ENCODE measurements at regions not wholly inside any gene's neighbourhood (a gene's known extent, or its start where the extent isn't known, plus 50 kb on each side); places are given as distances from the start of the nearest gene placed in this dataset.

DNA sequence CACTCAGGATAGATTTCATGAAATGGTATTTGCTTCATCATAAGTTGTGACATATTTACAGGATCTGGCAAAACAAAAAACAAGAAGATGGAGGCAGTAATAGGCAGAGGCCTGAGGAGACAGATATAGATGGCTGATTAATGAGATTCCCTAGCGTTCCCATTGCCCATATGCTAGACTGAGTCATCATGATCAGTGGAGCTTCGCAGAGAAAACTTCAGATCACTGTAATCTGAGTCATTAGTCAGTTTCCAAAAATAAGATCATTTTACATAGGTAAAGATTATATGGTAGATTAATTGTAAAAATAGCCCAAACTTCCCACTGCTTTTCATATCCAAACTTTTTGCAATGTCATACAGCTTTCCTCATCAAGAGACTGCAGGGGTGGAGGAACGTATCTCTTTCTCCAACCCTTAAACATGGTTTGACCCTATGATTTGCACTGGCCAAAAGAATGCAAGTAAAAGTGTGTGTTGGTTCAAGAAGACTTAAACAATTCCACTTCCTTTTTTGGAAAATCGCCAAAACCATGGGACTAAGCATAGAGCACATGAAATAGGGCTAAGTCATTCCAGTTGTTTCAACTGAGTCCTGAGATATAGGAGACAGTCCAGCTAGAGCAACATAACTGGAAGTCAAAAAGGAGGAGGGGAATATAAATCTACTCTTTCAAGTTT, 626.0 kb downstream of the RNF144B start:
- ChIA-PET CTCF (ENCODE audit: low intra/inter-chr PET ratio) (no interaction called here), POLR2A (no interaction called here)
- intact Hi-C loops (cut with micrococcal nuclease) (no loop called here), in situ Hi-C loops (cut with MboI) (no loop called here)
- H2AFZ ChIP-seq (ENCODE audit: low read depth, low read length) = no peak overlapping the region
- no peaks in the 10 kb centered on the region for H3K9me1 ChIP-seq (ENCODE audit: control insufficient read depth, insufficient read depth, low read length)
- H3K79me2 ChIP-seq (ENCODE audit: control insufficient read depth, insufficient read depth, low read length) = no peaks in the 10 kb centered on the region
- no peak for ATAC-seq
- no peaks in the 10 kb centered on the region for H3K4me1 ChIP-seq (replicated peaks in 1 of 2; ENCODE audit: control insufficient read depth in 2 of 2, insufficient read depth in 2 of 2, low read length in 2 of 2)
- DNase-seq (ENCODE audit: extremely low read depth in 1 of 4, low spot score in 3 of 4) = no peak
- H3K4me3 ChIP-seq = no peak overlapping the region
- WGBS (ENCODE audit: insufficient coverage, low coverage, missing lambda C conversion rate) = 0% methylated on average over 4 of the region's 4 CpGs
- no peak for FAIRE-seq
- no peaks in the 10 kb centered on the region for H3K36me3 ChIP-seq (ENCODE audit: control insufficient read depth, insufficient read depth, low read length)
- no peaks in the 10 kb centered on the region for H3K27me3 ChIP-seq (ENCODE audit: control insufficient read depth in 2 of 2, insufficient read depth in 2 of 2, low read length in 2 of 2)
- H3K4me2 ChIP-seq (ENCODE audit: insufficient read depth, low read length) = no peak overlapping the region
- BruUV-seq (replicated peaks) = no TSS peak
- no peak overlapping the region for H3K9ac ChIP-seq (ENCODE audit: insufficient read depth in 1 of 2, low read depth in 2 of 2, low read length in 2 of 2)
- H3K27ac ChIP-seq (ENCODE audit: extremely low read depth, low read depth, low read length) = no peak overlapping the region
- no peaks in the 10 kb centered on the region for H4K20me1 ChIP-seq (replicated peaks; ENCODE audit: control insufficient read depth, insufficient read depth, low read length)
- no peaks in the 10 kb centered on the region for H3K9me3 ChIP-seq (replicated peaks; ENCODE audit: control insufficient read depth, insufficient read depth, low read depth, low read length)
- no peak for TF ChIP-seq BHLHE40 (IDR thresholded peaks at IDR 0.05; ENCODE audit: low read length)
- TF ChIP-seq, protein P1, sequence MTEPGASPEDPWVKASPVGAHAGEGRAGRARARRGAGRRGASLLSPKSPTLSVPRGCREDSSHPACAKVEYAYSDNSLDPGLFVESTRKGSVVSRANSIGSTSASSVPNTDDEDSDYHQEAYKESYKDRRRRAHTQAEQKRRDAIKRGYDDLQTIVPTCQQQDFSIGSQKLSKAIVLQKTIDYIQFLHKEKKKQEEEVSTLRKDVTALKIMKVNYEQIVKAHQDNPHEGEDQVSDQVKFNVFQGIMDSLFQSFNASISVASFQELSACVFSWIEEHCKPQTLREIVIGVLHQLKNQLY (CRISPR knock-in tag; conservative IDR thresholded peaks at IDR 0.05) = no peak
- TF ChIP-seq MAFK (IDR thresholded peaks at IDR 0.05; ENCODE audit: low read length) = no peak
- no peak for TF ChIP-seq SAP30 (IDR thresholded peaks at IDR 0.05; ENCODE audit: borderline replicate concordance, insufficient read depth, low read depth, low read length, poor library complexity, severe bottlenecking)
- no peak for TF ChIP-seq RERE (CRISPR knock-in tag; IDR thresholded peaks at IDR 0.05; ENCODE audit: borderline replicate concordance)
- TF ChIP-seq RBFOX2 (IDR thresholded peaks at IDR 0.05; ENCODE audit: low read depth, low read length) = no peak
- no peak for TF ChIP-seq ZNF277 (CRISPR knock-in tag; IDR thresholded peaks at IDR 0.05; ENCODE audit: borderline replicate concordance)
- TF ChIP-seq TCF7L2 (IDR thresholded peaks at IDR 0.05; ENCODE audit: low read depth, low read length) = no peak
- no peak for TF ChIP-seq GABPB1 (CRISPR knock-in tag; IDR thresholded peaks at IDR 0.05)
- TF ChIP-seq DPF2 (IDR thresholded peaks at IDR 0.05) = no peak
- no peak for TF ChIP-seq ILK (tag; IDR thresholded peaks at IDR 0.05; ENCODE audit: borderline replicate concordance, low read depth)
- TF ChIP-seq, protein P2, sequence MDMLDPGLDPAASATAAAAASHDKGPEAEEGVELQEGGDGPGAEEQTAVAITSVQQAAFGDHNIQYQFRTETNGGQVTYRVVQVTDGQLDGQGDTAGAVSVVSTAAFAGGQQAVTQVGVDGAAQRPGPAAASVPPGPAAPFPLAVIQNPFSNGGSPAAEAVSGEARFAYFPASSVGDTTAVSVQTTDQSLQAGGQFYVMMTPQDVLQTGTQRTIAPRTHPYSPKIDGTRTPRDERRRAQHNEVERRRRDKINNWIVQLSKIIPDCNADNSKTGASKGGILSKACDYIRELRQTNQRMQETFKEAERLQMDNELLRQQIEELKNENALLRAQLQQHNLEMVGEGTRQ (CRISPR knock-in tag; IDR thresholded peaks at IDR 0.05) = no peak
